ENCODE measurements at regions not wholly inside any gene's neighbourhood (a gene's known extent, or its start where the extent isn't known, plus 50 kb on each side); places are given as distances from the start of the nearest gene placed in this dataset.

DNA sequence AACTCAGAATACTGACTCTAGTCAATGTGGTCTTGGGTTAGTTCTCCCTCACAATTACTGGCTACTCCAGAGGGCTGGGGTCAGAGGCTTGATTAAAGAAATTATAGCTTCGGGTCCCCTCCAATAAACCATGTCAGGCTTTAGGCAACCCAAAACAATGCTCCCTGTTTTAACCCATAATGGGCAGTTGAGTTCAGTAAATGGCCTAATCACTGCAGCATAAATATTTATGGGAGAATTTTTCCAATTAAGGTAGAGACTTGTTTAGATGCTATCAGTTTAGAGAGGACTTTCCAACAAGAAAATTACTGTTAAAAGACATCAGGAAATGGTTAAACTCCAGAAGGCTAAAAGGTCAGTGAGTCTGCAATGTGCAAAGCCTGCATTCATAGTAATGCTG is 389.2 kb upstream of the PRICKLE1 start:
- no peak for DNase-seq (ENCODE audit: low read depth in 2 of 3, low spot score in 2 of 3)

DNA sequence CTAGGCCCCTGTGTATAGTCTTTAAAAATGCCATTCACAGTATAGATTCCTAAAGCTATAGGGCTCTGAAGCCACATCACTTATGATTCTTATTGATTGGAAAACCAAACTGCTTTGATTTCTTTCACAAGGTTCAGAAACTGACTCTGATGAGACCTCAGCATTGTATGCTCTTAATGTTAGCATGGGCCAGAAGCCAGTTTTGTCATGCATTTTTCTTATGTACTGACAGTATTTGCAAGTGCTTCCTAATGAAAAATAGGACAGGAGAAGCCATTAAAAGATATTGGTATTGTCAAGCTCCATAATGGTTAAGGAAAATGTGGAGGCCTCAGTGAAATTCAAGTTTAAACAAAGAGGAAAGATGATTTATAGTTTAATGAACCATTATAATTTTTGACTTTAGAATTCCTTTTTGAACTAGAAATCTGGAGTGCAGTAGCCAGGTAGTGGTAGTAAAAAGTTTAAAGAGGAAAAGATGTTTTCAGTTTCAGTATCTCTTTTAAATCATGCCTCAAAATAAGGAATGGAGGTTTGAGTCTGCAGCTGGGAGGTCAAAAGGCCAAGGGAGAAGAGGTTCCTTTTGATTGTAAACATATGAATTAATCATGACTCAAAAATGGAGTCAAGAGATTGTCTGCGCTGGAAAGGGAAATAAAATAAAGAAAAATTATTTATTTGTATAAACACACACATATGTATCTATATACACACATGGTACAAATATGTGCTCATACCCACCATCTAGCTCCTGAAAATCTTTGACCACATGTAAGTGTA is 388.1 kb upstream of the PRICKLE1 start:
- no peak for DNase-seq (ENCODE audit: low read depth in 2 of 3, low spot score in 2 of 3)

DNA sequence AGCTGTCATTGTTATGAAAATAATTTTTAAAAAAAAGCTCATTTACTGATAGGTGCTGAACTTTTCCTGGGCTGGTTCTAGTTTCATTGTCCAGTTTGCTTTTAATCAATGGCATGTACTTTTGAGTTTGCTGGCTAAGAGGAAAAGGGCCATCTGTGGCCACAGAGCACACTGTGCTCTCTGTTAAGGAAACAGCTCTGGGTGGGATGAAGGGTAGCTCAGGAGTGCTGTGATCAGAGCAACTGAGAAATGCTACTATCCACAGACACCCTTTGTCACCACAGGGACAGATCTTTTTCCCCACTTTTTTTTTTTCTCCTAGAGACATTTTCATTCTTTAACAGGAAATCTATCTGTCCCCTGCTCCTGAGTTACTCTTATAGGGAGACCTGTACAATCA is 387.1 kb upstream of the PRICKLE1 start:
- no peak for DNase-seq (ENCODE audit: low read depth in 2 of 3, low spot score in 2 of 3)

DNA sequence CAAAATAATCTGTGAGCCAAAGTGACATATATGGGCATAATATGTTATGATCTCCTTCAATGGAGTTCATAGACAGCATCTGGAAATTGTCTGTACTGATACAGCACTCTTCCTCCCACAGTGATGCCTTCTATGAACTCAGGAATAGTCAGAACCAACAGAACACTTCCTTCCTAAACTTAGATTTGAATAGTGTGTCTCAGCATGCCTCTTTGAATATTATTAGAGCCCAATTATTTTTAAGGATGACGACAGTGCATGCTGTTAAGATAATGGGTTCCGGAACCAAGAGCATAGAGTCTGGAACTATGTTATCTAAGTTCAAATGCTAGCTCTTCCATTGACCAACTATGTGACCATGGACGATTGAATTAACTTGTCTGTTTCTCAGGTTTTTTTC is 386.6 kb upstream of the PRICKLE1 start:
- no peak for DNase-seq (ENCODE audit: low read depth in 2 of 3, low spot score in 2 of 3)

DNA sequence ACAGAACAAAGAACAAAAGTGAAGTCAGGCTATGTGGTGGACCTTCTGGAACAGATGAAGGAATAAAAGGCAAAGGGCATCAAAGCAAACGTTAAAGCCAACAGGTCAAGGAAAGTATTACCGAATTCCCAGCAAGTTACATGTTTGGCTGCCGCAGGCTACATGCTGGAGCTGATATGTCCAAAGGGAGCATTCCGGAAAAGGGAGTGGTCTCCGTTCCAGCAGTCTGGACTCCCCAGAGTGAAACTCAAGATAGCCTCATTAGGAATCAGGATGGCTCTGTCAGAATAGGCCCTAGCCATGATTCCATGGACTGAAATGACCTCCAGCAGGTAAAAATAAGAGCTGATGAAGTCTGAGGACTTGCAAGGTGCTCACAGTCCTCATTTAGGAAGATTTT is 379.8 kb upstream of the PRICKLE1 start:
- DNase-seq (ENCODE audit: low read depth in 2 of 3, low spot score in 2 of 3): no peak

DNA sequence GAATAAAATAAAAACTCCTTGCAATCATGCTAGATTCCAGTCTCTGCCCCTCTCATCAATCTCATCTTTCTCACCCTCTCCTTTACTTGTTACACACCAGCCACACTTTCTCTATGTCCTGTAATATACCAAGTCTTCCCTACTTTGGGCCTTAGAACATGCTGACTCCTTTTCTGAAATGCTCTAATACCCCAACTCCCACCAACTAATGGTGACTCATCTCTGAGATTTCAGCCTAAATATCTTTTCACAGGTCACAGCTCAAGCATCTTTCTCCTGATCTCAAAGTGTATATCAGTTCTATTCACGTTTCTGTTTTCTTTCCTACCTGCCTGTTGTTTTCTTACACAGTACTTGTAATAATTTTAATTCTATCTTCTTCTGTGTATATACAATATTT is 378.9 kb upstream of the PRICKLE1 start:
- DNase-seq (ENCODE audit: low read depth in 2 of 3, low spot score in 2 of 3): no peak

DNA sequence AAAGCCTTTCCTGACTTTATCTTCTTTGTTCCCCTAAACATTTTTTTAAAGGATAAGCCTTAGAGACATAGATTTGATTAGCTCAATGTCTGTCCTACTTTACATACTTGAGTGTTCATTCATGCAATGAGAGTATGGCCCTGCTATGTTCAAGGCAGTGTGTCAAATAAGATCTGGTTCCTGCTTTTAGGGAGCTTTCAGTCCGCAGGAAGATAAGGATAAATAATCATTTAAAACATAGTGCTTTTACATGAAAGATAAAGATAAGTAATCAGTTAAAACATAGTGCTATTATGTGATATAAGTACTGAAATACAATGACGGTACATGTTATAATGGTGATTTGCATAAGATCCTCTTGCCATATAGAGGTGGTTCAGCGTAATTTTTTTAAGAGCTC is 378.3 kb upstream of the PRICKLE1 start:
- no peak for DNase-seq (ENCODE audit: low read depth in 2 of 3, low spot score in 2 of 3)

DNA sequence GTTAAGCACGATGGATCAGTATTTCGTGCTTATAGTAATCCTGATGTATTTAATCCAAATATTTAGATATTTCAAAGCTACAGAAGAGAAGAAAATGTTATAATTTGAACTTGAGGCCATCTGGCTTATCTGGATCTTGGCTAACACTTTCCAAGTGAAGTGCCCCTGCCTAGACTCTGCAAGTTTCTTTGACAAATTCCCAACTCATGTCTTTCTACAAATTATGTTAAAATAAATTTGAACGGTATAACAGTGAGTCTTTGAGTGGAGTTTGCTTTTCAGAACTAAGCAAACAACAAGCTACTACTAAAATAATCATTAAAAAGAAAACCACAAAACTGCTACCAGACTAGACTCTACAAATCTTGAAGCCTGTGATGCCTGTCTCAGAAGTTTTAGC is 374.4 kb upstream of the PRICKLE1 start:
- no peak for DNase-seq (ENCODE audit: low read depth in 2 of 3, low spot score in 2 of 3)

DNA sequence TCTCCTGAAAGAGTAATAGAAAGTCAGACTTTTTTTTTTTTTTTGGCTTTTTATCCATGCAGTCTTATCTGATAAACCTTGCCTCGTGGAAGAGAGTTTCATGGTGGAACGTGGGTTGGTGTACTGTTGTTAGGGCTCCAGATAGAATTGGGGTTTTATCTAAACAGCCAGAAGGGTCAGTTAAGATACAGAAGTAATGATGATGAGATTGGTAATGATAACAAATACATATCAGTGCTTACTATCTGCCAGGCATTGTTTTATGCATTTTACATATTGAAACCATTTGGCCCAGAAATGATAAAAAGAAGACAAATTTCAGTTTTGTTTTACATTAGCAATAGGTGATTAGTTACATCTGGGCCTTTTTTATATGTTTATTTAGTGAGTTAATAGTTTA is 372.8 kb upstream of the PRICKLE1 start:
- DNase-seq (ENCODE audit: low read depth in 2 of 3, low spot score in 2 of 3): no peak

DNA sequence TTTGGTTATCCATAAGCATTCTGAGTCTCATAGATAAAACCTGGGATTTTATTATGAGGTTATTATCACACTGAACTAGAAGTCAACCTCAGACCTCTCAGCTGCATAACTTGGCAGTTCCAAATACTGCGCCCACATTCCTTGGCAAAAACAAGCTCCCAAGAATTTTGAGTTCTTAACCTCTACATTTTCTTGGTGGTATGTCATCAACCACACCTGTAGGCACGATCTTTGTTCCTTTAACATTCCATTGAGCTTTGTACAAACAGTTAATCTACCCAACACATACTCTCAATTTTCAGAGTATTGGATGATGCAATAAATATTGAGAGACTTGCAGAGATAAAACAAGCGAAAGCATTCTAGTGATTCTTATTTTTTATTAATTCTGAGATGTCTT is 371.8 kb upstream of the PRICKLE1 start:
- no peak for DNase-seq (ENCODE audit: low read depth in 2 of 3, low spot score in 2 of 3)

DNA sequence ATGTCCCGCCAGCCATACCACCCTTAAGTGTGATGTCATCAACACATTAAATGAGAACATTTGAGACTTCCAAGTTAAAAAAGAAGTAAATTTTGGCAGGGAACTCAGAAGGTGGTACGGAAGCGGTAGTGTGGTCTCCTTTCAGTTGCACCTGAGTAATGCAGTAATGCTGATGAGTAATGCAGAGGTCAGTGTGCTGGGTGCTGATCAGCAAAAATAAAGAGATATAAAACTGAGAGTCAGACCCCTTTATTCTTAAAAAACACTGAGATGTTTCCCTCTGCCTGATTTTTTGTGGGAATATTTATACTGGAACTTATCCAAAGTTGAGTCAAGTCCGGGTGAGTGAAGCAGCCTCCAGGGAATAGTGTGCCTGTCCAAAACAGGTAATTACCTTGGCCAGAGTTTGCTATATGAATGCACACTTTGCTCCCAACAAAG is 370.6 kb upstream of the PRICKLE1 start:
- no peak for DNase-seq (ENCODE audit: low read depth in 2 of 3, low spot score in 2 of 3)

DNA sequence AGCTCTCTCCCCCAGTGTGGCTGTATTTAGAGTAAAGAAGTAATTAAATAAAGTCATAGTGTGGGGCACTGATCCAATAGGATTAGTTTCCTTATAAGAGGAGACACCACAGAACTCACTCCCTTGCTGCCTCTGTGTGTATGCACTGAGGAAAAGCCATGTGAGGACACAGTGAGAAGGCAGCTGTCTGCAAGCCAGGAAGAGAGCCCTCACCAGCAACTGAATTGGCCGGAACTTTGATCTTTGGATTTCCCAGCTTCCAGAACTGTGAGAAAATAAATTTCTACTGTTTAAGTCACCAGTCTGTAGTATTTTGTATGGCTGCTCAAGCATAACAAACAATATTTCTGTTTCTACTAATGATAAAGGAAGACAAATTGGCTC is 368.7 kb upstream of the PRICKLE1 start:
- no peak for DNase-seq (ENCODE audit: low read depth in 2 of 3, low spot score in 2 of 3)

DNA sequence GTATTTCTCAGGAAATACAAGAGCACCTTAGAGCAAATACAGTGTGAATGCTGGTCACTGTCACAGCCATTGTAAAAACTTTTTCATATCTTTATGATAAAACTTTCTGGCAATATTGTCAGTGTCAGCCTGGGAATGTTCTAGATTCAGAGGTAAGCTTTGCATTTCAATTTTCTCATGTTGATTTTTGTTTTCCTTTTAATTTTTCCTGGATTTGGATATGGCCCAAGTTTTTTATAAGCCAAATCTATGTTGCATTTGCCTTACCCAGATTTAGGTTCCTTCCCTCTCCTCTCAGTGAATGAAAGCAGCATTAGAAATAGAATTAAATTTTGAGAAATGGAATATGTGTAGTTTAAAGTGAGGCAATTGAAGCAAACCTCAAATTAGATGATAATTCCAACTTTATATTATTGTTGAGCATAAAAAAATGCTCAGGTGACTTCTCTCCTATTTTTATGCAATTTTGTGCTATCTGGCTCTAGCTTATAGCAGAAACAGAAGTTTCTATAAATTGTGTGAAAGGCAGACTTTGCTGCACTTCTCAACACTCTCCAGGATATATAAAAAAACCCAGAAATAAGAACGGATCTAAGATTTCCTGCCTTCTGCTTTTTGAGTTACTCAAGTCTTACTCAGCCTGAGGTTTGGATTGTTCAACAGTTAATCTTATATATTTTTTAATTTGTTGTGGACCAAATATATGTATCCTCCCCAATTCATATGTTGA is 368.2 kb upstream of the PRICKLE1 start:
- DNase-seq (ENCODE audit: low read depth in 2 of 3, low spot score in 2 of 3): no peak

DNA sequence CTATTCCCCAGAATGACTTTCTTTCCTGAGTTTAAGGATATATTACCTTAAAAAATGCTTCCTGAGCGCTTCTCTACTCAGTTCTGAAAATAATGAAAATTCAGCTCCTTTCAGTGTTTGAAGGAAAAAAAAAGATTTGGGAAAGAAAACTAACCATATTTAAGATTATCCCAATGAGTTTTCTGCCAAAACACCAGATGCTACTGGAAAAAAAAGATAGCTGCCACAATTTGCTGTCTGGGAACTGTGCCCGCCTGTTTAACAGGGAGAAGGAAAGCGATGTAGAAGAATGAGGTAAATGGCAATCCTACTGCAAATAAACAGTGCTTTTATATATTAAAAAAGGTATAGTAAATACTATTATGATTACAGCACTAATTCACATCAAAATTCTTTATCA is 367.6 kb upstream of the PRICKLE1 start:
- DNase-seq (ENCODE audit: low read depth in 2 of 3, low spot score in 2 of 3): no peak

DNA sequence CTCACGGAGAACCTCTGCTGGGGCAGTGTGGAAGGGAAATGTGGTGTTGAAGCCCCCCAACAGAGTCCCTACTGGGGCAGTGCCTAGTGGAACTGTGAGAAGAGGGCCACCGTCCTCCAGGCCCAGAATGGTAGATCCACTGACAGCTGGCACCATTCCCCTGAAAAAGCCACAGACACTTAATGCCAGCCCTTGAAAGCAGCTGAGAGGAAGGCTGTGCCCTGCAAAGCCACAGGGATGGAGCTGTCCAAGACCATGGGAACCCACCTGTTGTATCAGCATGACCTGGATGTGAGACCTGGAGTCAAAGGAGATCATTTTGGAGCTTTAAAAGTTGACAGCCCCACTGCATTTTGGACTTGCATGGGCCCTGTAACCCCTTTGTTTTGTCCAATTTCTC is 363.5 kb upstream of the PRICKLE1 start:
- no peak for DNase-seq (ENCODE audit: low read depth in 2 of 3, low spot score in 2 of 3)

DNA sequence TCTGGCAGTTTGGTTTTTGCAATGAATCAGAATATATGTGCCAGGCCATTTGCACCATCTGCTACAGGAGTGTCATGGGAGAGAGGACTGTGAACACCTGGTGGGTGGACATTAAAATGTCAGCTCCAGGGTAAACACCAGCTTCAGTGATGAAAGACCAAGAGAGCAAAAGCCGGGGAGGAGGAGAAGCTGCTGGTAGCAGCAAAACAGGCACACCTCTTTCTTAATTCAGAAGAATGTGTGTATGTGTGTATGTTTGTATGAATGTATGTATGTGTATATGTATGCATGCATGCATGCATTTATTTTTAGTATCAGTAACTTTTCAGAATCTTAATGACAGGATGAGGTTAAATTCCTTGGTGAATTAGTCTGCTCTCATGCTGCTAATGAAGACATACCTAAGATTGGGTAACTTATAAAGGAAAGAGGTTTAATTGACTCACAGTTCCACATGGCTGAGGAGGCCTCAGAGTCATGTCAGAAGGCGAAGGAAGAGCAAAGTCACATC is 357.4 kb upstream of the PRICKLE1 start:
- DNase-seq (ENCODE audit: low read depth in 2 of 3, low spot score in 2 of 3): no peak

DNA sequence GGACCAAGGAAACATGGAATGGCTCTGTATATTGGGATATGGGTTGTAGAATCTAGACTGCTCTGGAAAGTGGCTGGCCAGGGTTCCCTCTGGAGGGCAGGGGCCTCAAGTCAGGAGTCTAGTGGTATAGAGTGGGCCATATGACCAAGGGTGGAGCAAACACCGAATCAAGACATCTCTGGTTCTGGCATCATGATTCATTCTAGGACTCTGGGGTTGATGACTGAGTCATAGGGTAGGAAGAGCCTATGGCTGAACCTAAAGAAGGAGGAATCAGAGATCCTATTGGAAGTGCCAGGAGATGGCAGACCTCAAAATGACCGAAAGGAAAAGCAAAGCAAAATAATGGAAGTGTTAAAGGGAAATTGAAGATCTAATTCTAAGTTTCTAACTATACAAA is 356.4 kb upstream of the PRICKLE1 start:
- no peak for DNase-seq (ENCODE audit: low read depth in 2 of 3, low spot score in 2 of 3)

DNA sequence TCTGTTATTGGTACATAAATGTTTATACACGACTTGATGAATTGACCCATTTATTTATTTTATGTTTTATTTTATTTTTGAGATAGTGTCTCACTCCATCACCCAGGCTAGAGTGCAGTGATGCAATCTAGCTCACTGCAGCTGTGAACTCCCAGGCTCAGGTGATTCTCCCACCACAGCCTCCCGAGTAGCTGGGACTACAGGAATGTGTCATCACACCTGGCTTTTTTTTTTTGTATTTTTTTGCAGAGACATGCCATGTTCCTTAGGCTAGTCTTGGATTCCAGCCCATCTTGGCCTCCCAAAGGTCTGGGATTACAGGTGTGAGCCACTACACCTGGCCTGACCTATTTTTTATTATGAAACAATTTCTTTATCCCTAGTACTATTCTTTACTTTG is 355.0 kb upstream of the PRICKLE1 start:
- DNase-seq (ENCODE audit: low read depth in 2 of 3, low spot score in 2 of 3): no peak

DNA sequence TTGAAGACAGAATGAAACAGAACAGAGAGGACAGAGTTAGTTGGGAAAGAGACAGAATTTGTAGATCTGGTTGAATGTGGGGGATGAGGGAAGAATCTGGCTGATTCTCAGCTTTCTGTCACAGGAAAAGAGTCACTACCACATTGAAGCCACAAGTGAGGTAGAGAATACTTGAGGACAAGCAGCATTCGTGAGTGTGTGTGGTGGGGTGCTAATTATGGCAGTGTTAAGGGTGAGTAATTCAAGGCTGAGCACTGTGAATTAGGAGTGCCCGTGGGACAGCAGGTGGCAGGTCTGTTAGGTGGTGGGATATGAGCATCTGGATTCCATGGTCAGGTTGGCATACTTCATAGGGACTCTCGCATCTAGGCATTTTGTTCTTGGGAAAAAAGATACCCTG is 347.4 kb upstream of the PRICKLE1 start:
- DNase-seq (ENCODE audit: low read depth in 2 of 3, low spot score in 2 of 3): no peak

DNA sequence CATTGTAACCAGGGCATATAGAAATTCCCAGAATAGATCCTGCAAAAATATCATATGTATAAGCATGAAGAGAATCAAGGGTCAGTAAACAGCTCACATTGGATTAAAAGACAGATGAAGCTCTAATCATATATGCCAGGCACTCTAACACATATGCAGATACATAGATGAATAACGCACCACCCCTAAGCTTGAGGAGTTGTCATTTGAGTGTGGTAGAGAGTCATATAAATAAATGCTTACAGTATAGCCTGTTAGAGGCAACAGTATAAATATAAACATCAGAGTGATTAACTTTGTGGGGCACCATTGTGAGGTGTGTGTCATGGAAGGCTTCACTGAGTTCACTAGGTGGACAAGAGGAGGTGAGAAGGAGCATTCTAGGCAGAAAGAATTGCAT is 346.7 kb upstream of the PRICKLE1 start:
- no peak for DNase-seq (ENCODE audit: low read depth in 2 of 3, low spot score in 2 of 3)

DNA sequence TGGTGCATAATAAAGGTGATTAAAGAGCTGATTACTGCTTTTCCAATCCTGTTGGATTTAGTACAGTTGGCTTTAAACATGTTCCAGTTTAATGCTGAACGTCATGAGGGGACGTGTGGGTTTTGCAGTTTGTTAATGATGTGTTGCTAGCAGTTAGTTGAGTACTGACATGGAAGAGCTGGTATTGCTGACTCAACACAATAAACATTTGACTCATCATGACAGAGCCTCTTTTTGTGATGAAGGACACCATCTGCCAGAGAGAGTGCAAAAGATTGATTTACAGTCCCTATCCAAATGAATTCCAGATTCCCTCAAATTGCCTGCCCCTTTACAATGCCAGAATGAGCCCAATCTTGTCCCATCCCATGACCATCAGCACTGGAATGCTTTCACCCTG is 346.2 kb upstream of the PRICKLE1 start:
- no peak for DNase-seq (ENCODE audit: low read depth in 2 of 3, low spot score in 2 of 3)

DNA sequence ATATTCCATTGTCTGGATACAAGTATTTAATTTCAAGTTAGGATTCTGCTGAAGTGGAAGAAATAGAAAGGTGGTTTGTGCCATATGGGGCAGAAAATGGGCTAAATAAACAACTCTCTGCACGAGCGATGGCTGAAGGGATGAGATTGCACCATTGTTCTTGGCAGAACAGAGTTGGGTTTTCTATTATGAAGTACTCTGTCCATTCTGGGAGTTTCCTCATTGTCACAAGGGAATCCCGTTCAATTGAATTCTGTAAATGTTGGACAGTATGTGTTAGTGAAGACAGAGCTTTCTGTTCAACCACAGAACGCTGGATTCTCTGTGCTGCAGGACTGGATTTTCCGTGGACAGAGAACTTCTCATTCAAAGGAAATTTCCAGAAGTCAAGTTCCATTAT is 345.5 kb upstream of the PRICKLE1 start:
- no peak for DNase-seq (ENCODE audit: low read depth in 2 of 3, low spot score in 2 of 3)
